ENCODE measurements at regions not wholly inside any gene's neighbourhood (a gene's known extent, or its start where the extent isn't known, plus 50 kb on each side); places are given as distances from the start of the nearest gene placed in this dataset.

DNA sequence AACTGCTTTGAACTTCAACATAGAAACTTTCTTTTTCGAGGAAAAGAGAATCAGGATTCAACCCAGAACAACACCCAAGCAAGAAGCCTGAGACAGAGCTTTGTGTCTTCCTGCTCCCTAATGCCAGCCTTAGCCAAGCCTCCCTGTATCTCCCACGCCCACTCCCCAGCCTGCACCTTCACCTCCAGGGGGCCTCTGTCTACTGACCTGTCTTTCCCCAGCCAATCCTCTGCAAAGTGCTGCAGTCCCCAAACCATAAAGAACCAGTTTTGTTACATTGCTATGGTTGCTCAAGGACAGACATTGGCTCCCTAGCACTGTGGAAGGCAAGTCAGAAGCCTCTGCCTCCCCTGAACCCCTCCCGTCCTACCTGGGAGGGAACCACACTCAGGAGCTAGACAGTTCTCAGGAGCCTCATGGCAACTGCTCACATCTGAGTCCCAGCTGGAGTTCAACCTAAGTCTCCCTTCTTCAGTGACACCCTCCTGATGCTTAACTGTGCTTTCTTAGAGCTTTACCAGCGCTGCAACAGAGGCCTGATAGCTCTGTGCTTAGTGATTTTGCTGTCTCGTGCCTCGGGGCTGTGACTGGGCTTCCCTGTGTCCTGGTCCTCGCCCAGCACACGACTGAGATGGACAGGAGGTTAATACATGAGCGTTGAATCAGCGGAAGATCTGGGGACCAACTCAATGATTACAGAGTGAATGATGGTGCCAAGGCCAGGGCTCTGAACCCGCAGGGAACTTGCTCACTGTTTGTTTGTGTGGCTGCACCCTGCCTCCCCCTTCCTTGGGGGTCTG lies 101.5 kb upstream of the DUSP22 start:
- Histone ChIP-seq H3K27ac (ENCODE audit: low read length) (no peak overlapping the region), H3K27me3 (ENCODE audit: low read length) (no peaks in the 10 kb centered on the region), H3K4me3 (ENCODE audit: low read length) (no peak overlapping the region), H2AFZ (ENCODE audit: low read length) (no peak overlapping the region), H3K36me3 (ENCODE audit: low read depth, low read length) (no peaks in the 10 kb centered on the region), H3K79me2 (ENCODE audit: low read length) (no peaks in the 10 kb centered on the region), H3K9me2 (replicated peaks; ENCODE audit: low read length) (no peaks in the 10 kb centered on the region), H3K9me3 (ENCODE audit: low read length) (no peaks in the 10 kb centered on the region), H3K9ac (ENCODE audit: low read length) (no peak overlapping the region), H3F3A (ENCODE audit: low read length, unreplicated experiment) (no peaks in the 10 kb centered on the region), H3K4me1 (ENCODE audit: insufficient read depth, low read length) (no peaks in the 10 kb centered on the region), H3K4me2 (ENCODE audit: low read length) (no peak overlapping the region), H4K20me1 (ENCODE audit: low read length) (no peaks in the 10 kb centered on the region)
- CTCF ChIA-PET: no interaction called here
- POLR2A ChIA-PET (ENCODE audit: unreplicated experiment): no interaction called here
- ATAC-seq (no peak), DNase-seq (peak; percentile 9)
- intact Hi-C loops (cut with micrococcal nuclease): no loop called here
- TF ChIP-seq, protein P1, sequence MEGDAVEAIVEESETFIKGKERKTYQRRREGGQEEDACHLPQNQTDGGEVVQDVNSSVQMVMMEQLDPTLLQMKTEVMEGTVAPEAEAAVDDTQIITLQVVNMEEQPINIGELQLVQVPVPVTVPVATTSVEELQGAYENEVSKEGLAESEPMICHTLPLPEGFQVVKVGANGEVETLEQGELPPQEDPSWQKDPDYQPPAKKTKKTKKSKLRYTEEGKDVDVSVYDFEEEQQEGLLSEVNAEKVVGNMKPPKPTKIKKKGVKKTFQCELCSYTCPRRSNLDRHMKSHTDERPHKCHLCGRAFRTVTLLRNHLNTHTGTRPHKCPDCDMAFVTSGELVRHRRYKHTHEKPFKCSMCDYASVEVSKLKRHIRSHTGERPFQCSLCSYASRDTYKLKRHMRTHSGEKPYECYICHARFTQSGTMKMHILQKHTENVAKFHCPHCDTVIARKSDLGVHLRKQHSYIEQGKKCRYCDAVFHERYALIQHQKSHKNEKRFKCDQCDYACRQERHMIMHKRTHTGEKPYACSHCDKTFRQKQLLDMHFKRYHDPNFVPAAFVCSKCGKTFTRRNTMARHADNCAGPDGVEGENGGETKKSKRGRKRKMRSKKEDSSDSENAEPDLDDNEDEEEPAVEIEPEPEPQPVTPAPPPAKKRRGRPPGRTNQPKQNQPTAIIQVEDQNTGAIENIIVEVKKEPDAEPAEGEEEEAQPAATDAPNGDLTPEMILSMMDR (conservative IDR thresholded peaks at IDR 0.05; ENCODE audit: low read depth, low read length): peak; percentile 53
- TF ChIP-seq EZH2 (IDR thresholded peaks at IDR 0.05; ENCODE audit: low read length, unreplicated experiment) (no peak), EZH2phosphoT487 (IDR thresholded peaks at IDR 0.05; ENCODE audit: borderline replicate concordance, low read length) (no peak)
- no TSS peak for BruUV-seq (replicated peaks)

DNA sequence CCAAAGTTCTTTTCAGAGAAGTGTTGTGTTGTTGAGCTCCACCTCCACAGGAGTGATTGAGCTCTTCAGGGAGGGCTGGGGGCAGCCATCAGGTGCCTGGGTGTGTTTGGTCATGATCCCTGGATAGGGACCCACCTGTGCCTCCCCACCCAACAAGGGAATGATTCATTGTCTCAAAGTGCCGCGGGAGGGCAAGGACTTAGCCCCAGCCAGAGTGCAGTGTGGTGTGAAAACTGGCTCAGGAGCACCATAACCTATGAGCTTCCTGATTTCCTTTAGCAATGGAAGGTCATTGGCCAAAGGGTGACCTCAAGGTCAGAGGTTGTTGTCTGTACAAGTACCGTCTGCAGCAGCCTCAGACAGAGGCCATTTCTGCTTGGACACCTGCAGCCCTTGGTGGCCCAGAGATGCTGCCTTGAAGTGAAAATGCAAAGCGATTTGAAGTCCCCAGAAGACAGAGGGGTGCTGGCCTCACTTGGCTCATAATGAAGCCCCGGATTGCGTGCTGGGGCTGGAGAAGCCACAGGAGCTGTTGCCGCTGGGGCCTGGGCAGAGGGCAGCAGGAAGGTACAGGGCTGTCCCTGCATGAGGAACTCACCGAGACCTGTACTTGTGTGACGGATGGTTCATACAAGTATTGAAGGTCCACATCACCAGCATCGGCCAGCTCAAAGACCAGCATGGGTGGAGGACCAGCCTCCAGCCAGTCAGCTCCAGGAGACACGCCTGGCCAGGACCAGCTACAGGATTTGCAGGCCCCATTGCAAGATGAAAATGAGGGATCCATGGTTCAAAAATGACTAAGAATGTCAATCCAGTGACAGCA lies 100.6 kb upstream of the DUSP22 start:
- no peaks in the 10 kb centered on the region for H3K9me2 ChIP-seq (replicated peaks; ENCODE audit: low read length)
- DNase-seq (no peak), ATAC-seq (no peak)
- TF ChIP-seq, protein P1 (conservative IDR thresholded peaks at IDR 0.05; ENCODE audit: low read depth, low read length): no peak
- TF ChIP-seq EZH2 (IDR thresholded peaks at IDR 0.05; ENCODE audit: low read length, unreplicated experiment): no peak
- no peak for TF ChIP-seq EZH2phosphoT487 (IDR thresholded peaks at IDR 0.05; ENCODE audit: borderline replicate concordance, low read length)
- no TSS peak for BruUV-seq (replicated peaks)
- H3K9ac ChIP-seq (ENCODE audit: low read length): no peak overlapping the region
- no peaks in the 10 kb centered on the region for H3K79me2 ChIP-seq (ENCODE audit: low read length)
- ChIA-PET POLR2A (ENCODE audit: unreplicated experiment) (no interaction called here), CTCF (no interaction called here)
- no peaks in the 10 kb centered on the region for H3K9me3 ChIP-seq (ENCODE audit: low read length)
- no peak overlapping the region for H3K4me2 ChIP-seq (ENCODE audit: low read length)
- no peaks in the 10 kb centered on the region for H4K20me1 ChIP-seq (ENCODE audit: low read length)
- H3K36me3 ChIP-seq (ENCODE audit: low read depth, low read length): no peaks in the 10 kb centered on the region
- H3K27me3 ChIP-seq (ENCODE audit: low read length): no peaks in the 10 kb centered on the region
- no peaks in the 10 kb centered on the region for H3F3A ChIP-seq (ENCODE audit: low read length, unreplicated experiment)
- H3K4me1 ChIP-seq (ENCODE audit: insufficient read depth, low read length): no peaks in the 10 kb centered on the region
- intact Hi-C loops (cut with micrococcal nuclease): no loop called here
- no peak overlapping the region for H2AFZ ChIP-seq (ENCODE audit: low read length)
- H3K4me3 ChIP-seq (ENCODE audit: low read length): no peak overlapping the region
- no peak overlapping the region for H3K27ac ChIP-seq (ENCODE audit: low read length)

DNA sequence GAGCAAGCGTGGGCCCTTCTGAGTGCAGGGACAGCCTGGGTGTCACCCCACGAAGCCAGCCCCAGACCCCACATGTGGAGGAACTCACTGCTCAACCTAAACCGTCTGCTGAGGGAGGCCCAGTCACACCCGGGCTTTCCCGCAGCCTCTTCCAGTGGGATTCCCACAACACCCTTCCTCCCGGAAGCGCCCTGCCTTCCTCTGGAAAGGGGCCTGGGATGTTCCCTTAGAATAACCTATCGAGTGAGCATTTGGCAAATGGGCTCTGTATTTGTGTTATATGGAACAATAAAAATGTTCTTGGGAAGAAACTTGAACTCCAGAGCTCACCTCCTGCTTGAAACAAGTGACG lies 100.0 kb upstream of the DUSP22 start:
- BruUV-seq (replicated peaks): no TSS peak

More for the DNA sequence above, 100.0 kb upstream of the DUSP22 start:
- DNase-seq: no peak
- intact Hi-C loops (cut with micrococcal nuclease): no loop called here
- Histone ChIP-seq H2AFZ (ENCODE audit: low read length) (no peak overlapping the region), H3F3A (ENCODE audit: low read length, unreplicated experiment) (no peaks in the 10 kb centered on the region), H3K4me2 (ENCODE audit: low read length) (no peak overlapping the region), H4K20me1 (ENCODE audit: low read length) (no peaks in the 10 kb centered on the region), H3K36me3 (ENCODE audit: low read depth, low read length) (no peaks in the 10 kb centered on the region), H3K4me3 (ENCODE audit: low read length) (no peak overlapping the region), H3K9me2 (replicated peaks; ENCODE audit: low read length) (no peaks in the 10 kb centered on the region), H3K9ac (ENCODE audit: low read length) (no peak overlapping the region), H3K4me1 (ENCODE audit: insufficient read depth, low read length) (no peaks in the 10 kb centered on the region), H3K27ac (ENCODE audit: low read length) (no peak overlapping the region), H3K27me3 (ENCODE audit: low read length) (no peaks in the 10 kb centered on the region), H3K79me2 (ENCODE audit: low read length) (no peaks in the 10 kb centered on the region), H3K9me3 (ENCODE audit: low read length) (no peaks in the 10 kb centered on the region)
- TF ChIP-seq, protein P1 (conservative IDR thresholded peaks at IDR 0.05; ENCODE audit: low read depth, low read length): no peak
- TF ChIP-seq EZH2phosphoT487 (IDR thresholded peaks at IDR 0.05; ENCODE audit: borderline replicate concordance, low read length) (no peak), EZH2 (IDR thresholded peaks at IDR 0.05; ENCODE audit: low read length, unreplicated experiment) (no peak)
- CTCF ChIA-PET: no interaction called here
- POLR2A ChIA-PET (ENCODE audit: unreplicated experiment): no interaction called here
- ATAC-seq: no peak
